Dedifferentiated amniotic fluid mesenchymal stem cell (primary cell): ENCODE measurements at regions not wholly inside any gene's neighbourhood (a gene's known extent, or its start where the extent isn't known, plus 50 kb on each side); places are given as distances from the start of the nearest gene placed in this dataset.
A peak's percentile ranks its signal among the peaks of the same experiment; 100 is the strongest.

Experiments
- DNase-seq: peaks from one replicate; pipeline ENCODE4 v3.0.0-alpha.2; 2016; ENCODE audit errors: extremely low spot score

- peak; percentile 69 for DNase-seq
Observed at GRCh38 chr18:69109686-69110085, 291.0 kb upstream of the DOK6 start.

- DNase-seq = no peak
Observed at GRCh38 chr18:69120833-69121232, 279.9 kb upstream of the DOK6 start.

- DNase-seq = no peak
Observed at GRCh38 chr18:69123421-69123820, 277.3 kb upstream of the DOK6 start.

- no peak for DNase-seq
Observed at GRCh38 chr18:69127873-69128500, 272.7 kb upstream of the DOK6 start.

GRCh38 chr18:69128566-69128965 is 272.1 kb upstream of the DOK6 start:
- no peak for DNase-seq

- DNase-seq = no peak
Observed at GRCh38 chr18:69128978-69129377, 271.7 kb upstream of the DOK6 start.

GRCh38 chr18:69138088-69138487 is 262.6 kb upstream of the DOK6 start:
- DNase-seq = no peak

GRCh38 chr18:69143084-69143483 is 257.6 kb upstream of the DOK6 start:
- DNase-seq = no peak

GRCh38 chr18:69152436-69152835 is 248.3 kb upstream of the DOK6 start:
- DNase-seq = no peak

- DNase-seq = no peak
Observed at GRCh38 chr18:69157906-69158305, 242.8 kb upstream of the DOK6 start.

- DNase-seq = no peak
Observed at GRCh38 chr18:69158944-69159343, 241.7 kb upstream of the DOK6 start.

- DNase-seq = peak; percentile 59
Observed at GRCh38 chr18:69161383-69162028, 239.2 kb upstream of the DOK6 start.

- no peak for DNase-seq
Observed at GRCh38 chr18:69162649-69163048, 238.0 kb upstream of the DOK6 start.

- no peak for DNase-seq
Observed at GRCh38 chr18:69172046-69172445, 228.6 kb upstream of the DOK6 start.

- DNase-seq = no peak
Observed at GRCh38 chr18:69175681-69176080, 225.0 kb upstream of the DOK6 start.

GRCh38 chr18:69176741-69177140 is 223.9 kb upstream of the DOK6 start:
- DNase-seq = no peak

- DNase-seq = no peak
Observed at GRCh38 chr18:69177702-69178101, 223.0 kb upstream of the DOK6 start.

GRCh38 chr18:69186162-69186561 is 214.5 kb upstream of the DOK6 start:
- DNase-seq = no peak

- no peak for DNase-seq
Observed at GRCh38 chr18:69196336-69196735, 204.4 kb upstream of the DOK6 start.

- DNase-seq = no peak
Observed at GRCh38 chr18:69205925-69206324, 194.8 kb upstream of the DOK6 start.

- no peak for DNase-seq
Observed at GRCh38 chr18:69208545-69208944, 192.1 kb upstream of the DOK6 start.

- no peak for DNase-seq
Observed at GRCh38 chr18:69209761-69210160, 190.9 kb upstream of the DOK6 start.

- no peak for DNase-seq
Observed at GRCh38 chr18:69213842-69214241, 186.8 kb upstream of the DOK6 start.

- no peak for DNase-seq
Observed at GRCh38 chr18:69215161-69215560, 185.5 kb upstream of the DOK6 start.
